Psoas muscle (tissue), 7 donors: ENCODE measurements at regions not wholly inside any gene's neighbourhood (a gene's known extent, or its start where the extent isn't known, plus 50 kb on each side); places are given as distances from the start of the nearest gene placed in this dataset.

Experiments
- ATAC-seq, 4 donors: fragments of 200-7000 bp; cut with Tn5 transposase; one replicate each; pipeline ENCODE4 v1.9.1; 2020; ENCODE audit warnings: moderate library complexity in 3 of 4, mild to moderate bottlenecking in 2 of 4
- DNase-seq, 2 donors: peaks; one replicate each; pipeline ENCODE4 v3.0.0-alpha.2; 2020
- H3K27ac ChIP-seq: fragments of 200-600 bp; one replicate; pipeline ENCODE4 v1.8.0; 2022
- H3K27me3 ChIP-seq, 3 donors: fragments of 200-600 bp in 1 of 3; one replicate each; pipeline versions ENCODE4 v1.6.1 to v1.8.0; 2013 to 2022; ENCODE audit warnings: low read length in 2 of 3, mild to moderate bottlenecking in 2 of 3, moderate library complexity in 1 of 3; ENCODE audit not compliant: insufficient read depth in 3 of 3
- H3K36me3 ChIP-seq, 2 donors: fragments of 200-600 bp in 1 of 2; one replicate each; pipeline versions ENCODE4 v1.6.1 to v1.8.0; 2013 to 2022; ENCODE audit warnings: low read depth in 1 of 2, mild to moderate bottlenecking in 1 of 2, moderate library complexity in 1 of 2; ENCODE audit not compliant: insufficient read depth in 1 of 2
- H3K4me1 ChIP-seq: fragments of 200-600 bp; one replicate; pipeline ENCODE4 v1.8.0; 2022
- H3K4me3 ChIP-seq: fragments of 200-600 bp; one replicate; pipeline ENCODE4 v1.8.0; 2022; ENCODE audit warnings: mild to moderate bottlenecking
- H3K9me3 ChIP-seq: fragments of 200-600 bp; one replicate; pipeline ENCODE4 v1.8.0; 2022
- WGBS, 3 donors: extraction: QIAGEN DNeasy Blood & Tissue Kit; methylation state at CpG; one replicate each; pipeline versions ENCODE4 v1.1.6 to v1.1.7; 2013; 5-methylcytosine and 5-hydroxymethylcytosine counted together
- intact Hi-C, 2 donors: fragments of 100-400 bp; cut with DNase I; formaldehyde crosslinking; loops; one replicate each; pipeline versions ENCODE4 v1.11.0 to v1.14.2; 2022
- TF ChIP-seq, protein P1 (sequence below): fragments of 200-600 bp; IDR thresholded peaks from one replicate; pipeline ENCODE4 v1.8.0; 2022; ENCODE audit warnings: antibody characterized with exemption
- donor health status: healthy with polysubstance abuse.
- donor health status: DM: no; HTN: no; CAD: no; lungs with moderate emphysema.
- donor health status: Bipolar disorder and iron deficiency.
- donor health status: healthy.
- donor health status: DM: yes; HTN: yes; CAD: no.
- donor health status: DM: no; HTN: no; CAD: no.
- donor health status: DM: yes; HTN: yes; CAD: no.

DNA sequence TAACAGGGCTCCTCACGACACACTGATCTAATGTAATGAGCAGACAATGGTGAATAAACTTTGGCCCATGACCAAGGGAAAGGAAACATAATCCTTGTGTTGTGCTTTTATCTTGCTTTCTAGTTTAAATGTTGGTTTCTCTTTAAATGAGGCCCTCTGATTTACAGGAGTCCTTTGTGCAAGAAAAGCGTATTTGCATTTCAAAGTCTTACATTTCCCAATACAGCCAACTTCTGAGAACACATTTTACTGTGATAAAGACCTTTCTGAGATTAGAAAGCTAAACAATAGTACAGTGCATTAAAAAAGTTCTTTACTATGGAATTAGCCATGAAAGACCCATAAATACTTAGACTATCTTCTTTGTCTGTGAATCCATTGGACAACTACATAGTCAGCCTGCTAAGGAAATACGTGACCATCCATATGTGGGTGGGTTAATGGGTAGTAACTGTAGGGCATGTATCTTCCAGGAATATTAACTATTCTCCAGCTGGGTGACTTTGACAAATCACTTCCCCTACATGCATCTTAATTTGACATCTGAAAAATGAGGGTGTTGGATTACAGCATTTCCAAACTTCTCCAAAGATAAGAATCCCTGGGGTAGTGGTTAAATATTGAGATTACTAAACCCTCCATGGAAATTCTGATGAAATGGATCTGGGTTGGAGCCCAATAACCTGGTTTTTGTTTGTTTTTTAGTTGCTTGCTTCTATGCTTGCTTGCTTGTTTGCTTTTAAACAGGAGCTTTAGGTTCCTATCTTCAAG is 50.3 kb upstream of the USP1 start:
- intact Hi-C loops = no loop called here

More for the DNA sequence above, 50.3 kb upstream of the USP1 start:
- no peaks in the 10 kb centered on the region for H3K9me3 ChIP-seq
- no peaks in the 10 kb centered on the region for H3K27me3 ChIP-seq
- no peak for ATAC-seq
- WGBS, 3 donors = 61 to 68% (median 62%) methylated on average over 3 of the region's 3 CpGs
- H3K4me1 ChIP-seq = no peaks in the 10 kb centered on the region
- H3K36me3 ChIP-seq = no peaks in the 10 kb centered on the region
- no peak overlapping the region for H3K4me3 ChIP-seq
- no peak for DNase-seq
- TF ChIP-seq, protein P1, sequence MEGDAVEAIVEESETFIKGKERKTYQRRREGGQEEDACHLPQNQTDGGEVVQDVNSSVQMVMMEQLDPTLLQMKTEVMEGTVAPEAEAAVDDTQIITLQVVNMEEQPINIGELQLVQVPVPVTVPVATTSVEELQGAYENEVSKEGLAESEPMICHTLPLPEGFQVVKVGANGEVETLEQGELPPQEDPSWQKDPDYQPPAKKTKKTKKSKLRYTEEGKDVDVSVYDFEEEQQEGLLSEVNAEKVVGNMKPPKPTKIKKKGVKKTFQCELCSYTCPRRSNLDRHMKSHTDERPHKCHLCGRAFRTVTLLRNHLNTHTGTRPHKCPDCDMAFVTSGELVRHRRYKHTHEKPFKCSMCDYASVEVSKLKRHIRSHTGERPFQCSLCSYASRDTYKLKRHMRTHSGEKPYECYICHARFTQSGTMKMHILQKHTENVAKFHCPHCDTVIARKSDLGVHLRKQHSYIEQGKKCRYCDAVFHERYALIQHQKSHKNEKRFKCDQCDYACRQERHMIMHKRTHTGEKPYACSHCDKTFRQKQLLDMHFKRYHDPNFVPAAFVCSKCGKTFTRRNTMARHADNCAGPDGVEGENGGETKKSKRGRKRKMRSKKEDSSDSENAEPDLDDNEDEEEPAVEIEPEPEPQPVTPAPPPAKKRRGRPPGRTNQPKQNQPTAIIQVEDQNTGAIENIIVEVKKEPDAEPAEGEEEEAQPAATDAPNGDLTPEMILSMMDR = no peak
- no peak overlapping the region for H3K27ac ChIP-seq
